Body of pancreas (tissue), 4 donors: ENCODE measurements at regions not wholly inside any gene's neighbourhood (a gene's known extent, or its start where the extent isn't known, plus 50 kb on each side); places are given as distances from the start of the nearest gene placed in this dataset.
"Not testable (repeated sequence)": the region's sequence is repeated elsewhere in the genome, so short reads cannot be mapped to it uniquely, and the experiment has no call there.

Source experiments
- POLR2A ChIP-seq, 3 donors: fragments of 450-650 bp; IDR thresholded peaks; one replicate each; pipeline ENCODE4 v1.6.1; 2016; ENCODE audit warnings: antibody characterized with exemption in 3 of 3, mild to moderate bottlenecking in 2 of 3
- TF ChIP-seq, protein P1 (sequence below), 7 experiments: fragments of 450-650 bp in 4 of 7; fragments of 200-600 bp in 3 of 7; sonication (generic) in 3 of 7; IDR thresholded peaks; one replicate each; pipeline ENCODE4 v1.5.1; 2016 to 2019; ENCODE audit warnings: antibody characterized with exemption in 7 of 7

DNA sequence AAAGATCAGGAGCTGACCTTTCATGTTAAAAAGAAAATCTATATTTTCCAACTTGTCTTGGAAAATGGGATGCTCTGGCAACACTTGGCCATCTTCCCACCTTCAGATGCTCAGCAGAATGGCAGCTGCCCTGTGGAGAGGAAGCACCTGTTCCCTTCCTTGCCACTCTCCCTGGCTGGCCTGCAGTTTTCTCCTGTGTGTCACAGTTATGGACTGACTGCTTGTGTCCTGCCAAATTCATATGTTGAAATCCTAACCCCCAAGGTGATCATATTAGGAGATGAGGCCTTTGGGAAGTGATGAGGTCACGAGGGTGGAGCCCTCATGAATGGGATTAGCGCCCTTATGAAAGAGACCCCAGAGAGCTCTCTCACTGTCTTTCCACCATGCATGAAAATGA is 97.0 kb upstream of the PLGLB2 start:
- TF ChIP-seq, protein P1, sequence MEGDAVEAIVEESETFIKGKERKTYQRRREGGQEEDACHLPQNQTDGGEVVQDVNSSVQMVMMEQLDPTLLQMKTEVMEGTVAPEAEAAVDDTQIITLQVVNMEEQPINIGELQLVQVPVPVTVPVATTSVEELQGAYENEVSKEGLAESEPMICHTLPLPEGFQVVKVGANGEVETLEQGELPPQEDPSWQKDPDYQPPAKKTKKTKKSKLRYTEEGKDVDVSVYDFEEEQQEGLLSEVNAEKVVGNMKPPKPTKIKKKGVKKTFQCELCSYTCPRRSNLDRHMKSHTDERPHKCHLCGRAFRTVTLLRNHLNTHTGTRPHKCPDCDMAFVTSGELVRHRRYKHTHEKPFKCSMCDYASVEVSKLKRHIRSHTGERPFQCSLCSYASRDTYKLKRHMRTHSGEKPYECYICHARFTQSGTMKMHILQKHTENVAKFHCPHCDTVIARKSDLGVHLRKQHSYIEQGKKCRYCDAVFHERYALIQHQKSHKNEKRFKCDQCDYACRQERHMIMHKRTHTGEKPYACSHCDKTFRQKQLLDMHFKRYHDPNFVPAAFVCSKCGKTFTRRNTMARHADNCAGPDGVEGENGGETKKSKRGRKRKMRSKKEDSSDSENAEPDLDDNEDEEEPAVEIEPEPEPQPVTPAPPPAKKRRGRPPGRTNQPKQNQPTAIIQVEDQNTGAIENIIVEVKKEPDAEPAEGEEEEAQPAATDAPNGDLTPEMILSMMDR (IDR thresholded peaks at IDR 0.05) = not testable (repeated sequence)
- not testable (repeated sequence) for TF ChIP-seq POLR2A (IDR thresholded peaks at IDR 0.05)
